Thyroid gland (tissue), 4 donors: ENCODE measurements at regions not wholly inside any gene's neighbourhood (a gene's known extent, or its start where the extent isn't known, plus 50 kb on each side); places are given as distances from the start of the nearest gene placed in this dataset.

Experiments used
- DNase-seq, 2 donors: peaks; one replicate each; pipeline ENCODE4 v3.0.0-alpha.2; 2019
- H3K27ac ChIP-seq, 3 donors: fragments of 200-600 bp; sonication (generic); 1 replicate in 2 of 3; 2 replicates in 1 of 3; pipeline ENCODE4 v1.5.1; 2016 to 2019; ENCODE audit warnings: mild to moderate bottlenecking in 1 of 3, moderate library complexity in 1 of 3
- H3K27me3 ChIP-seq: fragments of 200-600 bp; sonication (generic); one replicate; pipeline ENCODE4 v1.5.1; 2019
- H3K36me3 ChIP-seq, 2 donors: fragments of 200-600 bp; sonication (generic); one replicate each; pipeline ENCODE4 v1.5.1; 2016 to 2019
- H3K4me1 ChIP-seq, 2 donors: fragments of 200-600 bp; sonication (generic); one replicate each; pipeline ENCODE4 v1.5.1; 2017 to 2019
- H3K4me3 ChIP-seq, 3 donors: fragments of 200-600 bp; sonication (generic); replicated peaks in 1 of 3; 1 replicate in 2 of 3; 2 replicates in 1 of 3; pipeline ENCODE4 v1.5.1; 2016; ENCODE audit warnings: mild to moderate bottlenecking in 1 of 3
- H3K9me3 ChIP-seq: fragments of 200-600 bp; sonication (generic); one replicate; pipeline ENCODE4 v1.5.1; 2017
- POLR2A ChIP-seq, 2 donors: fragments of 450-650 bp; IDR thresholded peaks; one replicate each; pipeline ENCODE4 v1.6.1; 2017; ENCODE audit warnings: antibody characterized with exemption in 2 of 2, mild to moderate bottlenecking in 2 of 2, moderate library complexity in 1 of 2
- WGBS, 2 donors: methylation state at CpG; one replicate each; pipeline ENCODE4 v1.1.5; 2017; 5-methylcytosine and 5-hydroxymethylcytosine counted together
- intact Hi-C: fragments of 100-400 bp; cut with DNase I; formaldehyde crosslinking; loops from one replicate; pipeline ENCODE4 v1.15.1; 2023
- TF ChIP-seq, protein P1 (sequence below), 6 experiments: fragments of 200-600 bp in 3 of 6; fragments of 450-650 bp in 3 of 6; sonication (generic) in 3 of 6; IDR thresholded peaks; one replicate each; pipeline ENCODE4 v1.5.1; 2016 to 2019; ENCODE audit warnings: antibody characterized with exemption in 6 of 6, mild to moderate bottlenecking in 2 of 6, inconsistent platforms in 1 of 6, moderate library complexity in 1 of 6

DNA sequence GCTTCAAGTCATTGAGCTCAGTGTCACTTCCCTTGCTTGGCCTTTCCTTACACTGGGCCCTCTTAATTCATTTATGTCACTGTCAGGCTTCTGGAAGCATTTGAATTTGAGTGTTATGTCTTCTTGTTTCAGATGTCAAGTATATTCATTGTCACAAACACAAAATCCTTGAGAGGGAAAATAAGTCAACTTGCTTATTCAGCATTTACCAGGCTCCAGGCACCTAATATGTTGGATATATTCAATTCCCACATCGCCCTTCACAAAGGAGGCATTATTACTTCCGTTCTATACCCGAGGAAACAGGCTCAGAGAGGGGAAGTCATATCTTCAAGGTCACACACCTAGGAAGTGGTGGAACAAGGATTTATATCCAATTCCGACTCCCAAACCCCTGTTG is 121.1 kb upstream of the SMIM23 start:
- intact Hi-C loops = no loop called here

DNA sequence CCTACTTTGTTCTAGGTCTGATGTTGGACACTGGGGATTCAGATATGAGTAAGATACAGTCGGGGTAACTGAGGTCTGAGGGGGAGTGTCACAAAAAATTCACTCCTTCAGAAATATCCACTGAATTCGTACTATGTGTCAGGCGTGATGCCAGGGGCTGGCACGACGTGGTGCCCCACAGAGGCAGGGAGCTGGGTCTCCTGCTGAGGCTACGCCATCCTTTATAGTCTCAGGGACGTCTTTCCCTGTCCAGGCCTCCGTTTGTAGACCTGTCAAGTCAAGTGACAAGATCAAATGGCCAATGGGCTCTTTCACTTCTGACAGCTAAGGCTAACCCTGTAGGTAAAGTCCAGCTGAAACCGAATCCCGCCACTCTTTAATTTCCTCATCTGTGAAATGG is 118.8 kb upstream of the SMIM23 start:
- no peaks in the 10 kb centered on the region for H3K27me3 ChIP-seq
- no peaks in the 10 kb centered on the region for H3K4me1 ChIP-seq
- DNase-seq = no peak
- 93 to 94% methylated on average over 10 of the region's 10 CpGs for WGBS, 2 donors
- no peak overlapping the region for H3K4me3 ChIP-seq
- H3K9me3 ChIP-seq = no peaks in the 10 kb centered on the region
- no peaks in the 10 kb centered on the region for H3K36me3 ChIP-seq
- TF ChIP-seq POLR2A (IDR thresholded peaks at IDR 0.05) = no peak
- TF ChIP-seq, protein P1, sequence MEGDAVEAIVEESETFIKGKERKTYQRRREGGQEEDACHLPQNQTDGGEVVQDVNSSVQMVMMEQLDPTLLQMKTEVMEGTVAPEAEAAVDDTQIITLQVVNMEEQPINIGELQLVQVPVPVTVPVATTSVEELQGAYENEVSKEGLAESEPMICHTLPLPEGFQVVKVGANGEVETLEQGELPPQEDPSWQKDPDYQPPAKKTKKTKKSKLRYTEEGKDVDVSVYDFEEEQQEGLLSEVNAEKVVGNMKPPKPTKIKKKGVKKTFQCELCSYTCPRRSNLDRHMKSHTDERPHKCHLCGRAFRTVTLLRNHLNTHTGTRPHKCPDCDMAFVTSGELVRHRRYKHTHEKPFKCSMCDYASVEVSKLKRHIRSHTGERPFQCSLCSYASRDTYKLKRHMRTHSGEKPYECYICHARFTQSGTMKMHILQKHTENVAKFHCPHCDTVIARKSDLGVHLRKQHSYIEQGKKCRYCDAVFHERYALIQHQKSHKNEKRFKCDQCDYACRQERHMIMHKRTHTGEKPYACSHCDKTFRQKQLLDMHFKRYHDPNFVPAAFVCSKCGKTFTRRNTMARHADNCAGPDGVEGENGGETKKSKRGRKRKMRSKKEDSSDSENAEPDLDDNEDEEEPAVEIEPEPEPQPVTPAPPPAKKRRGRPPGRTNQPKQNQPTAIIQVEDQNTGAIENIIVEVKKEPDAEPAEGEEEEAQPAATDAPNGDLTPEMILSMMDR (IDR thresholded peaks at IDR 0.05) = no peak
- intact Hi-C loops = no loop called here
- H3K27ac ChIP-seq = no peak overlapping the region

More for the DNA sequence above, 121.1 kb upstream of the SMIM23 start:
- no peak overlapping the region for H3K27ac ChIP-seq
- no peaks in the 10 kb centered on the region for H3K36me3 ChIP-seq
- H3K9me3 ChIP-seq = no peaks in the 10 kb centered on the region
- no peak for DNase-seq
- H3K4me1 ChIP-seq = no peaks in the 10 kb centered on the region
- WGBS, 2 donors = 57 to 77% methylated on average over 4 of the region's 4 CpGs
- H3K4me3 ChIP-seq = no peak overlapping the region
- no peaks in the 10 kb centered on the region for H3K27me3 ChIP-seq
- TF ChIP-seq POLR2A (IDR thresholded peaks at IDR 0.05) = no peak
- TF ChIP-seq, protein P1 (IDR thresholded peaks at IDR 0.05) = no peak

DNA sequence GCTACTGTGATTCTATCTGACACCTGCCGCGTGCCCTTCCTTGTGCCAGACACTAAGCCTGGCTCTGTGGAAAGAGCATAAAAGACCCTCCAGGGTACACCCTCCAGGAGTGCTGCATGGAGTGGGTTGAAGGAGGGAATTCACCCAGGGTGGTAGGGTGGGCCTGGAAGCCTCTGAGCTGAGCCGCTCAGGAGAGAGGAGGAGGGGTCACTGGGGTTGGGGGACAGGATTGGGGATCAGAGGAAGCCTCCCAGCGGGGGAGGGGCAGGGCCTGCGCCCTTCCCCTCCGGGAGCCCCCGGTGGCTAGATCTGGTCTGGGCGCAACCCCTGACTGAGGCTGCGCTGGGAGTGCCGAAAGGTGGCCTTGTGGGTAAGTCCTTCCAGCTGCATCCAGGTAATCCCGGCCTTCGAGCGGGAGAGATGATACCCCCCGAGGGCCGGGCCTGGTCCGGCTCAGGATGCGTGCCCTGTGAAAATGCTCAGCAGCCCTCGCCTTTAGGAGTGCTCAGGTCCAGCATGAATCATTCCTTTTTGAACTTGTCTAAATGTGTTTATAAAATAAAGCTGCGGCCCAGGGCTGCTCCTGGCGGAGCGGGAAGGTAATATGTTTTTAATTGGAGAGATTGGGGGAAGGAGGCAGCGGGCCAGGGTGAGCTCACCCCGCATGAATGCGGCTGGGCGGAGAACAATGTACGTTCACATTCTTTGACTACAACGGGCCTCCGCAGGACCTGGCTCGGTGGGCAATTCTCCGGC is 118.1 kb upstream of the SMIM23 start:
- intact Hi-C loops = no loop called here
- H3K4me3 ChIP-seq = no peak overlapping the region
- WGBS, 2 donors = 65 to 66% methylated on average over 21 to 28 of the region's 30 CpGs

DNA sequence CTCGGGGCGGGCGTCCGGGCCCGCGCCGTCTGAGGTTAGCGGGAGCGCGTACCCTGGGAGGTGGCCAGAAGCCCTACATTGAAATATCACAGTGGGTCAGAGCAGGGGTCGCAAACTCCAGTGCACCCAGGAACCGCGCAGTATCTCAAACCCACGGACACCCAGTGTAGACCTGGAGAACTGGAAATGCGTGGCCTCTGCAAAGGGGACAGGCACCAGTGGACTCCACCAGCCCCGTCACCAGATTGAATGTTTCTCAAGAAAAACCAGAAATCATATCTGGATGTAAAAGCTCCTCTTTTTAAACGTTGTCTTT is 117.6 kb upstream of the SMIM23 start:
- 76 to 79% methylated on average over 17 of the region's 17 CpGs for WGBS, 2 donors
- TF ChIP-seq POLR2A (IDR thresholded peaks at IDR 0.05) = no peak
- TF ChIP-seq, protein P1 (IDR thresholded peaks at IDR 0.05) = no peak

More for the DNA sequence above, 118.1 kb upstream of the SMIM23 start:
- Histone ChIP-seq H3K36me3 (no peaks in the 10 kb centered on the region), H3K9me3 (no peaks in the 10 kb centered on the region), H3K27ac (no peak overlapping the region), H3K4me1 (no peaks in the 10 kb centered on the region), H3K27me3 (no peaks in the 10 kb centered on the region)
- no peak for DNase-seq
- no peak for TF ChIP-seq POLR2A (IDR thresholded peaks at IDR 0.05)
- TF ChIP-seq, protein P1 (IDR thresholded peaks at IDR 0.05) = no peak

DNA sequence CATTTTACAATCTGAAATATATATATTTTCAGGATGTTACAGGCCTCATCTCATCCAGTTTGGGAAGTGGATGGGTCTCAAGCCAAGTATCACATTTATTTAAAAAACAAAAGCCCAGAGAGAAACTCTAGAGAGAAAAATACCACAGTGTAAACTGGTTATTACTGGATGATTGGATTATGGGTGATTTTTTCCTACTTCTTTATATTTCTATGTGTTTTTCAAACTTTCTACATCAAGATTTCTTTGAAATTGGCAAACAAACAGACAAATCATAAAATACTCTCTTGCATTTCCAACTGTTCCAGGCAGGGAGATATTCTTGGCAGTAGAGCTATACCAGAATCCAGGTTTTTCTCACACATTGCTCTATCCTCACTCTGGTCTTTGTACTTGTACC is 116.0 kb upstream of the SMIM23 start:
- no peak for DNase-seq
- Histone ChIP-seq H3K9me3 (no peaks in the 10 kb centered on the region), H3K27ac (no peak overlapping the region), H3K4me1 (no peaks in the 10 kb centered on the region), H3K4me3 (no peak overlapping the region), H3K36me3 (no peaks in the 10 kb centered on the region), H3K27me3 (no peaks in the 10 kb centered on the region)
- intact Hi-C loops = no loop called here
- no peak for TF ChIP-seq POLR2A (IDR thresholded peaks at IDR 0.05)
- TF ChIP-seq, protein P1 (IDR thresholded peaks at IDR 0.05) = no peak

More for the DNA sequence above, 117.6 kb upstream of the SMIM23 start:
- Histone ChIP-seq H3K4me1 (no peaks in the 10 kb centered on the region), H3K9me3 (no peaks in the 10 kb centered on the region), H3K36me3 (no peaks in the 10 kb centered on the region), H3K27ac (no peak overlapping the region), H3K4me3 (no peak overlapping the region), H3K27me3 (no peaks in the 10 kb centered on the region)
- intact Hi-C loops = no loop called here
- DNase-seq = no peak
